Aorta (tissue), 5 donors: ENCODE measurements at regions not wholly inside any gene's neighbourhood (a gene's known extent, or its start where the extent isn't known, plus 50 kb on each side); places are given as distances from the start of the nearest gene placed in this dataset.

Experiments
- ATAC-seq: fragments of 200-7000 bp; cut with Tn5 transposase; one replicate; pipeline ENCODE4 v1.9.1; 2022; ENCODE audit warnings: moderate library complexity; ENCODE audit not compliant: low FRiP score
- DNase-seq, 2 donors: peaks; one replicate each; pipeline ENCODE4 v3.0.0-alpha.2; 2020
- H3K27ac ChIP-seq, 2 donors: one replicate each; pipeline ENCODE4 v1.5.1; 2013; ENCODE audit warnings: low read length in 2 of 2, mild to moderate bottlenecking in 2 of 2, moderate library complexity in 2 of 2, control low read depth in 1 of 2, inconsistent platforms in 1 of 2, low read depth in 1 of 2
- H3K27me3 ChIP-seq, 2 donors: one replicate each; pipeline ENCODE4 v1.6.1; 2013; ENCODE audit warnings: control low read depth in 1 of 2, low read length in 1 of 2, mild to moderate bottlenecking in 1 of 2, moderate library complexity in 1 of 2; ENCODE audit not compliant: insufficient read depth in 2 of 2, control insufficient read depth in 1 of 2
- H3K36me3 ChIP-seq, 2 donors: one replicate each; pipeline ENCODE4 v1.6.1; 2013; ENCODE audit warnings: control low read depth in 1 of 2, low read length in 1 of 2, mild to moderate bottlenecking in 1 of 2; ENCODE audit not compliant: insufficient read depth in 2 of 2, control insufficient read depth in 1 of 2
- H3K4me1 ChIP-seq, 2 donors: one replicate each; pipeline ENCODE4 v1.6.1; 2013; ENCODE audit warnings: low read length in 2 of 2, control low read depth in 1 of 2, mild to moderate bottlenecking in 1 of 2, moderate library complexity in 1 of 2; ENCODE audit not compliant: insufficient read depth in 2 of 2, control insufficient read depth in 1 of 2
- H3K4me3 ChIP-seq, 2 donors: one replicate each; pipeline ENCODE4 v1.5.1; 2013; ENCODE audit warnings: low read length in 2 of 2, control low read depth in 1 of 2, mild to moderate bottlenecking in 1 of 2
- H3K9me3 ChIP-seq: one replicate; pipeline ENCODE4 v1.6.1; 2013; ENCODE audit warnings: mild to moderate bottlenecking, low read length; ENCODE audit not compliant: control insufficient read depth
- WGBS, 2 donors: extraction: QIAGEN DNeasy Blood & Tissue Kit; methylation state at CpG; one replicate each; pipeline ENCODE4 v1.1.7; 2013; 5-methylcytosine and 5-hydroxymethylcytosine counted together
- intact Hi-C, 2 donors: fragments of 100-400 bp; cut with DNase I; formaldehyde crosslinking; loops; one replicate each; pipeline versions ENCODE4 v1.14.2 to v1.15.0; 2022
- donor health status: healthy with polysubstance abuse.
- donor health status: Bipolar disorder and iron deficiency.
- donor health status: DM: no; HTN: no; CAD: no.
- donor health status: DM: no; HTN: no; CAD: no.
- donor health status: DM: yes; HTN: yes; CAD: no.

DNA sequence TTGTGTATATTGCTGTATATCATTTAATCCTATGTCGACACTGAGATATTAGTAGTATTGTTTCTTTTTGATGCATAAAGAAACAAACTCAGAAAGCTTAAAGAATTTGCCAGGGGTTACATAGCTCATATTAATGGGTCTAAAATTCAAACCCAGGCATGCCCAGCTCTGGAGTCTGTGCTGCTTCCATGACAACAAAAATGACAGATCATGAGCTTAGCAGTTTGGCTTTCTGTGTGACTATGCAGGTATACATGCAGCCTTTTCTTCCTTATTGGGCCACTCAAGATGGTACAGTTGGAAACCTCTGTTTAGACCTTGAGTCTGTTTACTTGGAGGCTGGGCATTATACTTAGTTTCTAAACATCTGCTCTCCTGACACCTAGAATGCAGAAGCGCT is 220.5 kb upstream of the TENM4 start:
- Histone ChIP-seq H3K9me3 (no peaks in the 10 kb centered on the region), H3K4me1 (no peaks in the 10 kb centered on the region), H3K4me3 (no peak overlapping the region), H3K27ac (no peak overlapping the region), H3K27me3 (peaks cover 0 to 1% of the 10 kb centered on the region in 2 donors), H3K36me3 (no peaks in the 10 kb centered on the region)
- WGBS, 2 donors, result 74 to 91% methylated on average over 2 of the region's 2 CpGs
- ATAC-seq (no peak), DNase-seq (no peak)
- intact Hi-C loops, result no loop called here

DNA sequence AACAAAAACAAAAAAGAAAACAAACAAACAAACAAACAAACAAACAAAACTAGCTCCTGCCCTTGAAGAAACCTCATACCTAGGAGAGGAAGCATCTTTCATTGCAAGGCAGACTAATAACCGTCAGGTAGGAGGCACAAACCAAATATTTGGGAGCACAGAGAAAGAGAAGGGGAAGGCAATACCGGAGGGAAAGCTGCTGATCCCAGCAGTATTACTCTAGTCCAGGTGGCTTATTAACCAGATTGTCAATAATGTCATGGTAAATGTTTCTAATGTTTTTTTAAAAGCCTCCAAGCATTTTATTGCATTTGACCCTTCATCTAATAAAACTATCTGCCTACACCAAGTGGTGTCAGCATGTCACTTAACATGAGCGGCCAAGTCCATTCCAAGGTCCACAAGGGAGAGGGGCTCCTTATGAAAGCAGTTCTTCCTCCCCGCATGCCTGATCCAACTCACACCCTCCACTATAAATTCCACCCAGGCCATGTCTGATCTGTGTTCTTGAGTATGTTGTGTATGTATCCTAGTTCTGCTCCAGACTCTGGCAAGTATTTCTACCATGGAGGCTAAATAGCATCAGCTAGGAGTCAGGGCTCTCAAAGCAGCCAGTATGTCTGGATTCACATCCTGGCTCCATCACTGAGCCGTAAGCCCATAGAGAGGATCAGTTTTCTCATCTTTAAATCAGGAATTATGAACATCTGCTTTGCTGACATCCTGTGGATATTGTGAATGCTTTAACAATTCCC is 208.1 kb upstream of the TENM4 start:
- WGBS, 2 donors, result 83 to 89% methylated on average over 5 of the region's 5 CpGs
- H3K27me3 ChIP-seq, result no peaks in the 10 kb centered on the region
- no peaks in the 10 kb centered on the region for H3K4me1 ChIP-seq
- no peaks in the 10 kb centered on the region for H3K36me3 ChIP-seq
- ATAC-seq, result no peak
- H3K9me3 ChIP-seq, result peaks cover 3% of the 10 kb centered on the region
- H3K4me3 ChIP-seq, result no peak overlapping the region
- no peak overlapping the region for H3K27ac ChIP-seq
- DNase-seq, result no peak
- intact Hi-C loops, result no loop called here

DNA sequence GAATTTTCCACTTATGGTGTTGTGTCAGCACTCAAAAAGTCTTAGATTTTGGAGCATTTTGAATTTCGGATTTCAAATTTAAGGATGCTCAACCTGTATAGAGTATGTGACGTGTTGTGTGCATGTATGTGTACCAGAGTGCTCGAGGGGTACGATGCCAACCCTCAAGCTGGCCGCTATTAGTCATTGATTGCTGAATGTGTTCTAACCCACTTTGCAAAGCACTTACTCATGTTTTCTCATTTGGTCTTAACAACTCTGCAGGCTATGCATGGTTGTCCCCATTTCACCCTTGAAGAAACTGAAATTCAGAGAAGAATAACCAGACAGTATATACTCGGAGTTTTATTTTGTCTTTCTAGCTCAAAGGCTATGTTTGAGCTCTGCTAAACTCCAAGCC is 196.4 kb upstream of the TENM4 start:
- no peaks in the 10 kb centered on the region for H3K4me1 ChIP-seq
- H3K4me3 ChIP-seq, result no peak overlapping the region
- WGBS, 2 donors, result 89 to 91% methylated on average over 6 of the region's 6 CpGs
- ATAC-seq (no peak), DNase-seq (no peak)
- H3K36me3 ChIP-seq, result no peaks in the 10 kb centered on the region
- intact Hi-C loops, result no loop called here
- no peaks in the 10 kb centered on the region for H3K27me3 ChIP-seq
- no peaks in the 10 kb centered on the region for H3K9me3 ChIP-seq
- H3K27ac ChIP-seq, result no peak overlapping the region

DNA sequence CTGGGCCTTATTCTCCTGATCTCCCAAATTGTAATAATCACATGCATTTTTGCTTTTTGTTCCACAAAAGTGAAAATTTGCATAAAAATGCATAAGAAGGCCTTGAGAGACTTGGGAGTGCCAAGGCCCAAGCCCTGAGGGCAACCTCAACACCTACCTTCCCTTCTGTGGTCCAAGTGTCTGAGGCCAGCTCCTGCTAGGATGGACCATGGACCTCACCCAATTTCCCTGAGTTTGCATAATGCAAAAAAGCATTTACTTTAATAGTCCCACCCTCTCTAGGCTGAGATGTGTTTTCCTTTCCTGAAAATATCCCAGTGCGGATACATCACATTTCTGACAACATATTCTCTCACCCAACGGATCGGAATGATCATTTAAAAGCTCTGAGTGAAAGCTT is 194.1 kb upstream of the TENM4 start:
- ATAC-seq, result no peak
- H3K4me1 ChIP-seq, result no peaks in the 10 kb centered on the region
- intact Hi-C loops, result no loop called here

DNA sequence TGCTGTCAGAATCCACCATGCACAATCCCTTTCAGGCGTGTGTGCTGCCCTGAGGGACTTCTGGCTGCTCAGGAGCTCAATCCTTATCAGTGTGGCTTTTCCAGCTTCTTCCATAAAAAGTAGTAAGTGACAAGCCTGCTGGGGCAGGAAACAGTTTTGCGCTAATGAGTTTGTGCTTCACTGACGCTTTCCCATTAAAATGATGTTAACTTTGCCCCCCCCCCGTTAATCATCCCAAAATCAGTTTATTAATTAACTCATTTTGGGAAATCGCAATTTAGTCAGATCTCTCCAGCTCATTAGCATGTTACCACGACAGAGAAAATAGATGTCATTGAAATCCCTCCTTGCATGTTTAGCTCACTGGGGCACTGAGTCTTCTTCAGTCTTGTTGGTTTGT is 186.5 kb upstream of the TENM4 start:
- Histone ChIP-seq H3K4me1 (no peaks in the 10 kb centered on the region), H3K27me3 (peaks cover 0 to 2% of the 10 kb centered on the region in 2 donors), H3K36me3 (no peaks in the 10 kb centered on the region), H3K4me3 (no peak overlapping the region), H3K9me3 (no peaks in the 10 kb centered on the region), H3K27ac (no peak overlapping the region)
- WGBS, 2 donors, result 75 to 78% methylated on average over 6 of the region's 6 CpGs
- ATAC-seq (no peak), DNase-seq (no peak)
- intact Hi-C loops, result no loop called here

More for the DNA sequence above, 194.1 kb upstream of the TENM4 start:
- no peaks in the 10 kb centered on the region for H3K36me3 ChIP-seq
- no peak overlapping the region for H3K4me3 ChIP-seq
- no peak overlapping the region for H3K27ac ChIP-seq
- no peak for DNase-seq
- H3K9me3 ChIP-seq, result no peaks in the 10 kb centered on the region
- 87 to 95% methylated on average over 3 of the region's 3 CpGs for WGBS, 2 donors
- H3K27me3 ChIP-seq, result no peaks in the 10 kb centered on the region

DNA sequence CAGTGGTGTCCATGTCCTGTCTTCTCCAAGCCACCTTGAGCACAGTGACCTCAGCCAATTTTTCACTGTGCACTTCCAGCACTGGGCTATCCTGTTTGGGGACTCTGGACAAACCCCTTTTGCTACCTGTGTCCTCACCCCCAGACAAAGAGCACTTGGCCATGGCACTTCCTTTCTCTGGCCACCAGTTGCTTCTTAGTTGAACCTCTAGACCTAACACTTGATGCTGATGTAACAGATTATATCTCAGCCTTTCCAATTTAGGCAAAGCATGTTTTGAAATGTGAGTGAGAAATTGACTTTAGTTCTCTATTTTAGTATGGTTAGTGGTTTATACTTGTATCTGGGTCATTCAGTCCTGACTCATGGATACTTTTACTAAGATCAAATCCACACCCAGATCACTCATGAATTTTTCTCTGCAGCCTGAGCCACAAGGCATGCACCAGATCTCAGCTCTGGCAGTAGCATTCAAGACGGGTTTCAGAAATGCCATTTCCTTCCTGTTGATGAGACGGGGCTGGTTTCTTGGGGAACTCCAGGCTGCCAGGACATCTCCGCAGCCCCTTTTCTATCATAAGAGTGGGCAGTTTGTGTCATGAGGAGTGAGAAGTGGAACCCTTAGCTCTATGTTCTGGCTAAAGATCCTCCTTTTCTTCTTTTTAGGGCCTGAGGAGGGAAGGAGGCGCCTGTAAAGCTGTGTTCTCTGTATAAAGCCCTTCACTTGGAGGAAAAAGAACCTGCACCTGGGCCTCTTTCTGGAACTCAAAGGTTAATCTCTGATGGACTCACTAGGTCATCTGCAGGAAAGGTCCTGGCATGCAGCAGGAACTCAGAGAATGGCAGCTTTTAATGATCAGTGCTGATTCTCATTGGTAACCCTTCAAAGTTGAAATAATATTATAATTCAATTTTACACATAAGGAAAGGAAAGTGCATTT is 185.6 kb upstream of the TENM4 start:
- Histone ChIP-seq H3K36me3 (no peaks in the 10 kb centered on the region), H3K4me1 (no peaks in the 10 kb centered on the region), H3K9me3 (no peaks in the 10 kb centered on the region), H3K27me3 (peaks cover 0 to 2% of the 10 kb centered on the region in 2 donors), H3K27ac (no peak overlapping the region), H3K4me3 (no peak overlapping the region)
- ATAC-seq (no peak), DNase-seq (no peak)
- WGBS, 2 donors, result 69 to 71% methylated on average over 4 of the region's 4 CpGs
- intact Hi-C loops, result no loop called here

DNA sequence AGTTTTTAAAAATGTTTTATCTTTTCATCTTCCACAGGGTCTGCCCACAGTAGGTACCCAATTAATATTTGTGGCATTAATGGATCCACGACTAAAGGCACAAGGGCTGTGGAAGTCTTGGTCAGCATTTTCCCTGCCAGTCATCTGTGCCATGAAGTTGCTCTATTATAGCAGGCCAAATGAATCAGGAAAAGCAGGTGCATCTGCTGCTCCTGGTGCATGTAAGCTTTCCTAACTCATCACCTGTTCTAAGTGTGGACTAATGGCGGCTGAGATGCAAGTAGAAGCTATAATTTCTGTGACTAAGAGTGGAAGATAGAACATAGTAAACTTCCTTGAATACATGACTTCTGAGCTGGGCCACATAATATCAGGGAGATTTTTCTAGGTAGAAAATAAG is 182.5 kb upstream of the TENM4 start:
- DNase-seq (no peak), ATAC-seq (no peak)
- H3K36me3 ChIP-seq, result no peaks in the 10 kb centered on the region
- H3K27ac ChIP-seq, result no peak overlapping the region
- H3K9me3 ChIP-seq, result no peaks in the 10 kb centered on the region
- intact Hi-C loops, result no loop called here
- H3K4me3 ChIP-seq, result no peak overlapping the region
- peaks cover 0 to 2% of the 10 kb centered on the region in 2 donors for H3K27me3 ChIP-seq
- WGBS, 2 donors, result 90 to 99% methylated on average over 2 of the region's 2 CpGs
- H3K4me1 ChIP-seq, result no peaks in the 10 kb centered on the region

DNA sequence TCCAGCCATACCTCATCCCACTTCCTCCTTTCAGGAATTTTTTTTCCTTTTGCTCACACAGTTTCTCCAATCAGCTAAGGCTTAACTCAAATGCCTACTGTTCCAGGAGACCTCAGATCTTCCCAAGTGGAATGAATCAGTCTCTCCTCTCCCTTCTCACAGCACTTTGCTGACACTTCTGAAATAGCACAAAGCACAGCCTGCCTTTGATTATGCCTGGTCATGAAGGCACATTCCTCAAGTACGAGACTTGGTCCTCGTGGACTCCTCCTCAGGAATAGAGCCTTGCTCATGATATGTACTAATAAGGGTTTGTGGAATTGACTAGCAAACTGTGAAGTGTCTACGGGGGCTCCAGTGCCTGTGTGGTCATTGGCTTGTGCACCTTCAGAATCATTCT is 176.7 kb upstream of the TENM4 start:
- intact Hi-C loops, result no loop called here
- no peaks in the 10 kb centered on the region for H3K27me3 ChIP-seq
- no peak overlapping the region for H3K4me3 ChIP-seq
- no peak overlapping the region for H3K27ac ChIP-seq
- H3K36me3 ChIP-seq, result no peaks in the 10 kb centered on the region
- 41 to 46% methylated on average over 3 of the region's 3 CpGs for WGBS, 2 donors
- H3K9me3 ChIP-seq, result no peaks in the 10 kb centered on the region
- DNase-seq (no peak), ATAC-seq (no peak)
- no peaks in the 10 kb centered on the region for H3K4me1 ChIP-seq
